ENCODE measurements at regions not wholly inside any gene's neighbourhood (a gene's known extent, or its start where the extent isn't known, plus 50 kb on each side); places are given as distances from the start of the nearest gene placed in this dataset.

DNA sequence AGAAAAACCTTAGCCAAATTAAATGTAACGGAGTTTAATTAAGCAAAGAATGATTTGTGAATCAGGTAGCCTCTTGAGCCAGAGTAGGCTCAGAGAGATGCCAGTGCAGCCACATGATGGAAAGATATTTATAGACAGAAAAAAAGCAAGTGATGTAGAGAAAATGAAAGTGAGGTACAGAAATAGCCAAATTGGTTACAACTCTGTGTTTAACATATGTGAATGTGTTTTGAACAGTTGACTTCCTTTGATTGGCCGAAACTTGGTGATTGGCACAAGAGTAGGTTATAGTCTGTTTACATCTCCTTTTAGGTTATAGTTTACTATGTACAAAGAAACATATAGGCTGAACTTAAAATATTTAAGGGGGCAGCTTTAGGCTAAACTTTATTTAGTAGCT lies 459.9 kb upstream of the BOD1L1 start:
- TF ChIP-seq, protein P1, sequence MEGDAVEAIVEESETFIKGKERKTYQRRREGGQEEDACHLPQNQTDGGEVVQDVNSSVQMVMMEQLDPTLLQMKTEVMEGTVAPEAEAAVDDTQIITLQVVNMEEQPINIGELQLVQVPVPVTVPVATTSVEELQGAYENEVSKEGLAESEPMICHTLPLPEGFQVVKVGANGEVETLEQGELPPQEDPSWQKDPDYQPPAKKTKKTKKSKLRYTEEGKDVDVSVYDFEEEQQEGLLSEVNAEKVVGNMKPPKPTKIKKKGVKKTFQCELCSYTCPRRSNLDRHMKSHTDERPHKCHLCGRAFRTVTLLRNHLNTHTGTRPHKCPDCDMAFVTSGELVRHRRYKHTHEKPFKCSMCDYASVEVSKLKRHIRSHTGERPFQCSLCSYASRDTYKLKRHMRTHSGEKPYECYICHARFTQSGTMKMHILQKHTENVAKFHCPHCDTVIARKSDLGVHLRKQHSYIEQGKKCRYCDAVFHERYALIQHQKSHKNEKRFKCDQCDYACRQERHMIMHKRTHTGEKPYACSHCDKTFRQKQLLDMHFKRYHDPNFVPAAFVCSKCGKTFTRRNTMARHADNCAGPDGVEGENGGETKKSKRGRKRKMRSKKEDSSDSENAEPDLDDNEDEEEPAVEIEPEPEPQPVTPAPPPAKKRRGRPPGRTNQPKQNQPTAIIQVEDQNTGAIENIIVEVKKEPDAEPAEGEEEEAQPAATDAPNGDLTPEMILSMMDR (conservative IDR thresholded peaks at IDR 0.05), result no peak
- no peak for TF ChIP-seq EZH2 (IDR thresholded peaks at IDR 0.05; ENCODE audit: low read depth)
